ENCODE measurements at regions not wholly inside any gene's neighbourhood (a gene's known extent, or its start where the extent isn't known, plus 50 kb on each side); places are given as distances from the start of the nearest gene placed in this dataset.

- no peak for DNase-seq (ENCODE audit: low read depth, low spot score)
- RAD21 ChIA-PET (ENCODE audit: low non-redundant PET in 1 of 2, low total read pairs in 2 of 2, uncharacterized antibody in 2 of 2, unreplicated experiment in 2 of 2) = no interaction called here
- no peak for ATAC-seq
- Histone ChIP-seq H3K4me2 (ENCODE audit: low read length) (no peak overlapping the region), H3K36me3 (ENCODE audit: control insufficient read depth in 1 of 2, insufficient read depth in 2 of 2, low read length in 2 of 2) (no peaks in the 10 kb centered on the region), H3K4me3 (replicated peaks in 1 of 2; ENCODE audit: low read depth in 1 of 2, low read length in 2 of 2) (no peak overlapping the region), H3K79me2 (ENCODE audit: insufficient read depth, low read length) (no peaks in the 10 kb centered on the region), H4K20me1 (ENCODE audit: insufficient read depth) (no peaks in the 10 kb centered on the region), H3K27ac (ENCODE audit: low read depth, low read length) (no peak overlapping the region), H3K4me1 (ENCODE audit: control insufficient read depth in 1 of 2, insufficient read depth in 2 of 2, low read length in 2 of 2) (peaks cover 0 to 5% of the 10 kb centered on the region in 2 experiments; a peak in 1 of 4 replicates), H3K27me3 (ENCODE audit: insufficient read depth, low read length) (no peaks in the 10 kb centered on the region), H3K9ac (ENCODE audit: low read length) (no peak overlapping the region), H2AFZ (ENCODE audit: low read depth, low read length, poor library complexity, severe bottlenecking) (no peak overlapping the region), H3K9me3 (ENCODE audit: control insufficient read depth in 1 of 2, insufficient read depth in 1 of 2, low read depth in 1 of 2, low read length in 2 of 2) (no peaks in the 10 kb centered on the region), H3K9me2 (ENCODE audit: insufficient read depth) (no peaks in the 10 kb centered on the region)
- TF ChIP-seq EZH2phosphoT487 (IDR thresholded peaks at IDR 0.05; ENCODE audit: borderline replicate concordance) = no peak
- no peak for TF ChIP-seq ZFX (IDR thresholded peaks at IDR 0.05)
- no peak for TF ChIP-seq ZNF274 (IDR thresholded peaks at IDR 0.05; ENCODE audit: low read depth, low read length)
- no peak for TF ChIP-seq EGR1 (IDR thresholded peaks at IDR 0.05; ENCODE audit: low read depth)
- TF ChIP-seq CTCF (IDR thresholded peaks at IDR 0.05 in 2 of 3, conservative IDR thresholded peaks at IDR 0.05 in 1 of 3; ENCODE audit: borderline replicate concordance in 1 of 3, insufficient read depth in 1 of 3, low read depth in 2 of 3, low read length in 2 of 3) = no peak
- TF ChIP-seq MAX (IDR thresholded peaks at IDR 0.05) = no peak
- TF ChIP-seq CBX3 (IDR thresholded peaks at IDR 0.05; ENCODE audit: low read depth) = no peak
- TF ChIP-seq TCF7L2 (IDR thresholded peaks at IDR 0.05; ENCODE audit: borderline replicate concordance, extremely low read depth, insufficient read depth, insufficient read length) = no peak
- POLR2A ChIA-PET = no interaction called here
- BruUV-seq (replicated peaks) = no TSS peak
- CTCF ChIA-PET = no interaction called here
- intact Hi-C loops (cut with micrococcal nuclease) = loop anchor here (5.0 to 10.0 kb wide), 4 partner anchors 475 to 1585 kb away; partner anchors contain the start of genes DUSP10 and HLX
Measured at GRCh38 chr1:222459652-222460051, 88.3 kb downstream of the HHIPL2 start.

- intact Hi-C loops (cut with micrococcal nuclease) = loop anchor here (5.0 to 10.0 kb wide), 4 partner anchors 473 to 1583 kb away; partner anchors contain the start of genes DUSP10 and HLX
- Histone ChIP-seq H4K20me1 (ENCODE audit: insufficient read depth) (no peaks in the 10 kb centered on the region), H3K9me2 (ENCODE audit: insufficient read depth) (no peaks in the 10 kb centered on the region), H3K9ac (ENCODE audit: low read length) (no peak overlapping the region), H3K4me1 (ENCODE audit: control insufficient read depth in 1 of 2, insufficient read depth in 2 of 2, low read length in 2 of 2) (peaks cover 0 to 5% of the 10 kb centered on the region in 2 experiments; a peak in 1 of 4 replicates), H3K27ac (ENCODE audit: low read depth, low read length) (no peak overlapping the region), H3K36me3 (ENCODE audit: control insufficient read depth in 1 of 2, insufficient read depth in 2 of 2, low read length in 2 of 2) (no peaks in the 10 kb centered on the region), H3K27me3 (ENCODE audit: insufficient read depth, low read length) (no peaks in the 10 kb centered on the region), H3K4me2 (ENCODE audit: low read length) (no peak overlapping the region), H3K4me3 (replicated peaks in 1 of 2; ENCODE audit: low read depth in 1 of 2, low read length in 2 of 2) (no peak overlapping the region), H3K9me3 (ENCODE audit: control insufficient read depth in 1 of 2, insufficient read depth in 1 of 2, low read depth in 1 of 2, low read length in 2 of 2) (no peaks in the 10 kb centered on the region), H3K79me2 (ENCODE audit: insufficient read depth, low read length) (no peaks in the 10 kb centered on the region), H2AFZ (ENCODE audit: low read depth, low read length, poor library complexity, severe bottlenecking) (no peak overlapping the region)
- ChIA-PET POLR2A (no interaction called here), RAD21 (ENCODE audit: low non-redundant PET in 1 of 2, low total read pairs in 2 of 2, uncharacterized antibody in 2 of 2, unreplicated experiment in 2 of 2) (no interaction called here), CTCF (no interaction called here)
- no peak for ATAC-seq
- DNase-seq (ENCODE audit: low read depth, low spot score) = no peak
- BruUV-seq (replicated peaks) = no TSS peak
- TF ChIP-seq POLR2AphosphoS5 (IDR thresholded peaks at IDR 0.05; ENCODE audit: low read depth, low read length) = no peak
- no peak for TF ChIP-seq ZFX (IDR thresholded peaks at IDR 0.05)
- no peak for TF ChIP-seq CEBPB (IDR thresholded peaks at IDR 0.05; ENCODE audit: low read depth)
- no peak for TF ChIP-seq JUND (IDR thresholded peaks at IDR 0.05)
- TF ChIP-seq ATF3 (IDR thresholded peaks at IDR 0.05) = no peak
- no peak for TF ChIP-seq EZH2 (IDR thresholded peaks at IDR 0.05)
- no peak for TF ChIP-seq FOSL1 (IDR thresholded peaks at IDR 0.05; ENCODE audit: low read depth)
- no peak for TF ChIP-seq SRF (IDR thresholded peaks at IDR 0.05; ENCODE audit: low read depth)
- TF ChIP-seq ELF1 (IDR thresholded peaks at IDR 0.05; ENCODE audit: borderline replicate concordance, low read depth) = no peak
- TF ChIP-seq ZNF274 (IDR thresholded peaks at IDR 0.05; ENCODE audit: low read depth, low read length) = no peak
- TF ChIP-seq SP1 (IDR thresholded peaks at IDR 0.05; ENCODE audit: low read depth) = no peak
- TF ChIP-seq ZBTB33 (IDR thresholded peaks at IDR 0.05; ENCODE audit: extremely low read depth, insufficient replicate concordance, low read length) = no peak
- no peak for TF ChIP-seq EGR1 (IDR thresholded peaks at IDR 0.05; ENCODE audit: low read depth)
- TF ChIP-seq CBX3 (IDR thresholded peaks at IDR 0.05; ENCODE audit: low read depth) = no peak
Measured at GRCh38 chr1:222457513-222457912, 90.4 kb downstream of the HHIPL2 start.

Data from HCT116 (cell line).